HG03460 (cell line): ENCODE measurements at regions not wholly inside any gene's neighbourhood (a gene's known extent, or its start where the extent isn't known, plus 50 kb on each side); places are given as distances from the start of the nearest gene placed in this dataset.
"Not testable (repeated sequence)": the region's sequence is repeated elsewhere in the genome, so short reads cannot be mapped to it uniquely, and the experiment has no call there.

Experiments used
- ATAC-seq: cut with Tn5 transposase; IDR thresholded peaks from one replicate; pipeline ENCODE4 v1.9.1; 2021; ENCODE audit not compliant: unreplicated experiment

DNA sequence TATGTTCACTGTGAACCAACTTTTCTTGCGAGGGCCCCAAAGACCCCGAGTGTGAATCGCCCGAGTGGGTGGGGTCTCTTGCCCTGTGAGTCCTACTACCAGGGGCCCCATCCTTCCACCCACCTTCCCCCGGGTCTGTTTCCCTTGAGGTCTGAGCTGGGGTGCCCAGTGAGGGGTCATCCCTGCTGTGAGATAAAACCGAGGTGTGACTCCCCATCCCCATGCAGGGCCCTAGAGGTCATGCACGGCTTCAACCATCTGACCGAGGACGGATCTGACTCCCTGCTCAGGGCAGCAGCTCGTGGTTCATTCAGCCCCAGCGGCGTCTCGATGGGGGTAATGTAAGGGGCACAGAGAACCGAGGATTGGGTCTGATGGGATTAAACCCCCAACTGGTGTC lies 103.1 kb upstream of the SULF2 start:
- no peak for ATAC-seq

DNA sequence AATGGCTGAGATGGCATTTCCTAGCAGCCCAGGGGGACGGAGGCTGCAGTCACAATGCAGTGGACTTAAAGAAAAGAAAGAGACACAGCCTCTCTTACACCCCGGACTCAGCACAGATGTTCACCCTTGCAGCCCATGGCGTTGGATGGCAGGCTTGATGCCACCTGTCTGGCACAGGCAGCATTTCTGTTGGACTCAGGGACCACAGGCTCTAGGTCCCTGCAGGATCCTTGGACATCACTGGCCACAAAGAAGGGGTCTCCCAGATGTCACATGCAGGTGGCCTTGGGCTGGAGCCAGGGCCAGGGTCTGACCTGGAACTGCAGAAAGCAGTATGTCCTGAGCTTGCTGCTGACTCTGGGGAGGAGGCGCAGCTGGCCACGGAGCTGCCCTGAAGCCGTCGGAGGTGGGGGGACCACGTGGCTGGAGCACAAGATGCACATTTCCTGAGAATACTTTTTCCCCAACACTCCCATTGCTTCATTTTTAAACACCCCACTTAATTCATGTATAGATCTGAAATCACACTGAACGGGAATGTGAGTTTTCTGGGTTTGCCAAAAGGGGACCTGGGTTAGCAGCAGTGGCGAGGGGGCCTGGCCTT lies 102.3 kb upstream of the SULF2 start:
- no peak for ATAC-seq

- no peak for ATAC-seq
Measured at GRCh38 chr20:47887064-47887463, 101.8 kb upstream of the SULF2 start.

DNA sequence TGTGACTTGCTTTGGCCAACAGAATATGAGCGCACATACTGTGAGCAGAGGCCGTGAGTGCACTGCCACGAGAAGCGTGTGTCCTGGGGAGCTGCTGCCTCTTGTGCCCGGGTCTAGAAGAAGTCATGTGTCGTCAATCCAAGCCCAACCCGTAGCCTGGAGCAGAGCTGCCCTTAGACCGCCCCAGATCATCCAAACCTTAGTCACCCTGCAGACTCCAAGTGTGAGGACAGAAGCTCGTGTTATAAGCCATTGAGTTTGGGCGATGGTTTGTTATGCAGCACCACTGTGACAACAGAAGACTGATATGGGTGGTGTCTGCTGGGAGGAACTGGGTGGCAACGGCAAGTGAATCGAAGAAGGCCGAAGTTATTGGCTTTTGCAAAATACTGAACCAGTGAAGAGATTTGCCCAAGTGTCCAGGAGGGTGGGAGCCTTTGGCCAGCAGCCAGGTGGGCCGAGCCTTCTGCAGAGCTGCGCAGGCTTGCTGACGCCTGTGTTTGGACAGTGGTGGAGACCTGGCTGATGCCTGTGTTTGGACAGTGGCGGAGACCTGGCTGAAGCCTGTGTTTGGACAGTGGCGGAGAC lies 101.3 kb upstream of the SULF2 start:
- ATAC-seq = no peak

DNA sequence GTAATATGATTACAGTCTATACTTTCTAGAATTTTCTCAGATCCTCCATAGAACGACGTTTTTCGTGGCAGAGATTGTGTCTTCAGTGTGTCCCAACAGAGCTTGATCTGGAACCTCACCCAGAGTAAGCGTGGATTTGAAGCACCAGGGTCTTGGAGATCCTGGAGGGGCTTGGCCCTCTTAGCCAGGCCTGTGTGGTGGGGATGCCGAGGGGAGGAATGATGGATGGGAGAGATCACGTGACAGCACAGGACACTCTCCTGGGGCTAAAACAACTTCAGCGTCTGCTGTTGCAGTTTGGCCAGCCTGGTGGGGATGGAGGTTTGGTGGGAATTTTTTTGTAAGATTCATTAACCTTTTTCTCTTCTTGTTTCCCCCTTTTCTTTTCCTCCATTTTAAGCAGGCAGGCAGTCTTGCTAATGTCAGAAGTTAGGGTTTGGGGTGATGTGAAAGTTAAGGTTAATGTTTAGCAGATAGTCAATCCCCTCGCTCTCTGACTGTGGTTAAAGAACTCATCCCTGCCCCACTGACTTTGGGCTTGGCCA lies 100.7 kb upstream of the SULF2 start:
- ATAC-seq = no peak

DNA sequence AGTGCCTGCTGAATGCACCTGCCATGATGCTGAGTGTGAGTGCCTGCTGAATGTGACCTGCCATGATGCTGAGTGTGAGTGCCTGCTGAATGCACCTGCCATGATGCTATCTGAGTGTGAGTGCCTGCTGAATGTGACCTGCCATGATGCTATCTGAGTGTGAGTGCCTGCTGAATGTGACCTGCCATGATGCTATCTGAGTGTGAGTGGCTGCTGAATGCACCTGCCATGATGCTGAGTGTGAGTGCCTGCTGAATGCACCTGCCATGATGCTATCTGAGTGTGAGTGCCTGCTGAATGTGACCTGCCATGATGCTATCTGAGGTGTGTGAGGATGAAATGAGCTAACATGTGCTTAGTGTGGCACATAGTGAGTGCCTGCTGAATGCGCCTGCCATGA lies 98.7 kb upstream of the SULF2 start:
- not testable (repeated sequence) for ATAC-seq

DNA sequence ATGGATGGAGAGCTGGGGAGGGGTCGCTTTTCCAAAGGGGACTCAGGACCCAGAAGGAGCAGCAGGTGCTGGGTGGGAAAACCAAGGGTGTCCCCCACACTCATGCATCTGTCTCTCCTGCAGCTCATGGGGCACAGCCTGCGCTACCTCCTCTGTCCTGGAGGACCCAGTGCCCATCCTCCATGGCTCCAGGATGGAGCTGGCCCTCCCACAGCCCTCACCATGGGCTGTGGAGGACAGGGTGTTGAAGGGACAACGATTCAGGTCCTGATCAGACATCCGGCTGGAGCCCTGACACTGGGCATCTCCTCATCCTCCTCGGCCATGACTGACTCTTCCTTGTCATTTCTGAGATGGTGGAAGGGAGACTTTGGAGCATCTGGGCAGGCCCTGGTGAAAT lies 97.9 kb upstream of the SULF2 start:
- ATAC-seq = no peak

GRCh38 chr20:47879771-47880170 lies 94.5 kb upstream of the SULF2 start:
- no peak for ATAC-seq

DNA sequence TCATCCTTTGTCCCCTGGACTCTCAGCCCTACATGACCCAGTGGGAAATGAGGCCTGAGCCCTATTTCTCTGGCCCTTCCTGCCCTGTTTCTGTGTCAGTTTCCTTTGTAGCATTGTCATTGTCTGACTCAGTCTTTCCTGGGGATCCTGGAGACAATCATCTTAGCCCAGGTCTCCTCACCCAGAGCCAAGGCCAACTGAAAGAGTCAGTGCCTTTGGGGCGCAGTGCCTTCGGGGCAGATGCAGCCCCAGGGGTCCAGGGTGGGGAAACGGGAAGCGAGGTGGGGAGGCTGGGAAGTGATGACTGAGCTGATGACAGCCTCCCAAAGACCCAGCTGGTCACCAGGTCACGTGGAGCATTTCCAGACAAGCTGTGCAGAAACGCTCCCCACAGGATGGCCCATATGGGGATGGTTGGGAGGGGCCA lies 93.3 kb upstream of the SULF2 start:
- ATAC-seq = no peak

GRCh38 chr20:47876311-47877088 lies 91.2 kb upstream of the SULF2 start:
- no peak for ATAC-seq

DNA sequence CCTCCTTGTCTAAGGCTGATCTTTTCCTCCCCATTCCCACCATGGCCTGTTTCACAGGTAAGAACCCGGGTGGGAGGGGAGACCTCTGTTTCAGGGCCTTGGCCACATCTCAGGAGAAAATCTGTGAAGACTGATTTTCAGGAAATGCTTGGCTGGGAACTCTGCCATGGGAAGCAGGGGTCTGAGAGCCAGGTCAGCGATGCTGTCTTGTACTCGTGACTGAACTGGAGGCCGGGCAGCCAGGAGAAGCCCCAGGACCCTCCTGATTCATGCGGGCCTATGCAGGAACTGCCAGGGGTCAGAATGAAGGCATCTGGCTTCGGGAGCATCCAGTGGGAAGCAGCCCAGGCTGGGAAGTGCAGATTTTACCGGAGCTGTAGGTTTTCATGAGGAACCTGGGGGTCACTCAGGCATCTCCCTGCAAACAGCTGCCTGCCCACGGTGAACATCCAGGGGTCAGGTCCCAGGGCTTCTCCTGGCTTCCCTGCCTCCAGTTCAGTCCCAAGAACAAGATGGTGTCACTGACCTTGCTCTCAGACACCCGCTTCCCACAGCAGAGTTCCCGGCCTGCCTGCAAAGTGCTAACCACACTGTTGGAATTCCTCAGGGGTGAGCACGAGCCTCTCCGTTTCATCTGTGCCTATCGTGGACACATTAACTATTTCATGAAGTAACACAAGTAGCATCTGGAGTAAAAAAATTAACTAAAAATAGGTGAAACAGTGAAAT lies 90.2 kb upstream of the SULF2 start:
- ATAC-seq = no peak

- no peak for ATAC-seq
Measured at GRCh38 chr20:47872341-47872740, 87.1 kb upstream of the SULF2 start.

DNA sequence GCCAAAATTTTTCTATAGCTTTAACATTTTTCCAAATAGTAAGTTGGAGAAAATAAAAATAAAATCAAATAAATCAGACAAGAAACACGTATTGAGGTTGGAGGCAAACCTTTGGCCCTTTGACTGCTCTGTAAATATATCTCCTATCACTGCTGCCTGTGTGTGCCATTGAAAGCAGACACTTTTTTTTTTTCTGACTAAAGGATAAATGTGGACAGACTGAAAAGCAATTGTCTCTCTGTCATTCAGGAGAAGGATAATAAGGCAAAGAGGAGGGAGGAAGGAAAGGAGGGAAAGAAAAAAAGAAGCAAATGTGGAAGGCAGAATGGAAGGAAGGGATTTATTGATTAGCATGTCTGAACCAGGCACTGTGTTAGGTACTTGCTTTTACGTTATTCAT lies 85.2 kb upstream of the SULF2 start:
- ATAC-seq = no peak

- ATAC-seq = no peak
Measured at GRCh38 chr20:47868744-47869143, 83.5 kb upstream of the SULF2 start.

DNA sequence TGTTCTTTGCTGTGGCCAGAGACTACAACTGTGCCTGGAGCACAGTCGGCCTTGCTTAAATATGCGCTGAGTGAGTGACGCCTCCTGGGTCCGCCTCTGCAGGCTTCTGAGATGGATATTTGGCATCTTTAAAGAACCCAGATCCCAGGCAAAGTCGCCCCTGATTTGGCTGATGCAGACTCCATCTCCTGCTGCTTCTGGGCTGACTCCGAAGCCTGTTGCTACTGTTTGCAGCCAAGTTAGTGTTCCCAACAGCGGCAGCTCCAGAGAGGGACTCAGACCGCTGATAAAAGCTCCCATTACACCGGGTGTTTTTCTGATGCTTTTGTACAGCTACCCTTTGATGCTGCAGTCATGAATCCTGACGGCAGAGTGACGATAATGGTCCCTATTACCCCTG lies 83.0 kb upstream of the SULF2 start:
- ATAC-seq = no peak

GRCh38 chr20:47867831-47868230 lies 82.5 kb upstream of the SULF2 start:
- ATAC-seq = no peak

GRCh38 chr20:47866480-47866879 lies 81.2 kb upstream of the SULF2 start:
- ATAC-seq = no peak

DNA sequence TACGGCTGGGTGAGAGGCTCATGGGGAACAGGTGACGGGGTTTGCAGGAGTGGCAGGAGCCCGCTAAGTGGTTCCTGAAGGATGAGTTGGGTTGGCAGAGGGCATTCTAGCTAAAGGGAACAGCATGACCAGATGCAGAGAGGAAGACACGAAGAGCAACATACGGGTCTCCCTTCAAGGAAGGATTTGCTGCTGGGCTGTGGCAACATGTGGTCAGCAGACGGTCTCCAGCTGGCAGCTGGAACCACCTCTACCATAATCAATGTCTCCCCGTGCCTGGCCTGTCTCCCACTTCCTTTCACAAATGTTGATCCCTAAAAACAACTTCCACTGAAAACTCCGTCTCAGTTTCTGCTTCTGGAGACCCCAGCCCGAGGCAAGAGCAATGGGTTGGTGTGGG lies 80.6 kb upstream of the SULF2 start:
- ATAC-seq = no peak

DNA sequence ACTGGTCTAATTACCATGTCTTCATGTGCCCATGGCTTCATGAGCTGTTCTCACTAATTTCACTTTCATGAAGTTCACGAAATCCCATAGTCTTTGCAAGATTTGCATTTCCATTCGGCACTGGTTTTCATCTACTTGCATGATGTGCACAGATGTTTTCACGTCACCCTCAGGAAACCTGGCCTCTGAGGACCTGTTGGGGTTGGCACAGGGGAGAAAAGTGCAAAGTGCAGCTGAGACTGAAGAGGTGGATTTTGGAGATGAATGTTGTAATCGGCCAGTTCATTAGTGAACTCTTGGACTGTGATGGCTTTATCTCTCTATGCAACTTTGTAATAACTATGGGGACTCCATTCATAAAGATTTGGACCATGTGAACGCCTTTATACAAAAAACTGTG lies 80.2 kb upstream of the SULF2 start:
- ATAC-seq = no peak

GRCh38 chr20:47863981-47864380 lies 78.7 kb upstream of the SULF2 start:
- no peak for ATAC-seq

GRCh38 chr20:47863315-47863965 lies 78.2 kb upstream of the SULF2 start:
- ATAC-seq = no peak
